ENCODE measurements at regions not wholly inside any gene's neighbourhood (a gene's known extent, or its start where the extent isn't known, plus 50 kb on each side); places are given as distances from the start of the nearest gene placed in this dataset.
"Not testable (repeated sequence)": the region's sequence is repeated elsewhere in the genome, so short reads cannot be mapped to it uniquely, and the experiment has no call there.

DNA sequence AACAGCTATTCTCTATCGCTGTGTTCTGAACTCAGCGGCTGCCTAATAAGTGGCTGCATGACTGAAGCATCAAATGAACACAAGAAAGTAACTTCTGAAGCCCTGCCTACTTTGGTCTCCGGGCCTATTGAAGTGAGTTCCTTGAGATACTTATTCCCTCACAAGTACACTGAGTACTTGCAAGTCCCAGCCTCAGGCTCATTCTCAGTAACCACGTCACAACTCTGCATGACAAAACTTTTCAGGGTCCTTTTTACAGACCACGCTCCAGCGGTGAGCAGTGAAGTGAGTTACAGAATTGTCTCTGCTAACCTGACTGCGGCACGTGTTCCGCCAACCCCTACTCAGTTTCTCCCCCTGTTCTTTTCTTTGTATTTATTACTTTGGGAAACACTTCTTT, 1342.7 kb upstream of the ADGRL4 start:
- Histone ChIP-seq H3K27ac (ENCODE audit: low read depth, low read length) (no peak overlapping the region), H3K36me3 (ENCODE audit: insufficient read depth, low read length) (no peaks in the 10 kb centered on the region), H3K4me1 (ENCODE audit: insufficient read depth, low read length) (no peaks in the 10 kb centered on the region), H3K9me3 (ENCODE audit: low read length) (no peaks in the 10 kb centered on the region), H3K27me3 (ENCODE audit: insufficient read depth, low read length, poor library complexity, severe bottlenecking) (no peaks in the 10 kb centered on the region), H3K4me3 (ENCODE audit: low read length) (no peak overlapping the region)
- Mint-ChIP-seq H3K27me3 (no peaks in the 10 kb centered on the region), H3K4me3 (no peak overlapping the region), H3K9me3 (peaks cover 4 to 27% (median 9%) of the 10 kb centered on the region in 5 donors), H3K27ac (no peak overlapping the region), H3K4me1 (no peaks in the 10 kb centered on the region), H3K36me3 (no peaks in the 10 kb centered on the region)
- no peak for DNase-seq
- ChIA-PET POLR2A (no interaction called here), CTCF (no interaction called here)

DNA sequence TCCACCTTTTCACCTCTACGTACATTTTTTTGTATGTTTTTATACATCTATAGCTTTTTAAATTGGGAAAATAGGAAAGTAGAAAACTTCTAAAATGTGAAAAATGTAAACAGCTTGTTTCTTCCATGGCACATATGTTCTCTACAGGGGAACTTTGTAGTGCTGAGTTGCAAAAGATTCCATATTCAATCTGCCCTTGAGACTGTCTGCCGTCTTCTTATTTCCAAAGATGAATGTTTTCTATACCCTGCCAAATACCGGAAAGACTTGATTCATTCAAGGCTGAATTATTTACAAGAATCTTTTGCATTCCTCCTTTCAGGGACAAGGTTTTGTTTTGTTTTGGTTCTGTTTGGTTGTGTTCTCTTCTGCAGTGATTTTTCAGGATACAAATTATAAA, 1334.5 kb upstream of the ADGRL4 start:
- Histone ChIP-seq H3K27me3 (ENCODE audit: insufficient read depth, low read length, poor library complexity, severe bottlenecking) (no peaks in the 10 kb centered on the region), H3K27ac (ENCODE audit: low read depth, low read length) (no peak overlapping the region), H3K9me3 (ENCODE audit: low read length) (no peaks in the 10 kb centered on the region), H3K4me1 (ENCODE audit: insufficient read depth, low read length) (no peaks in the 10 kb centered on the region), H3K36me3 (ENCODE audit: insufficient read depth, low read length) (no peaks in the 10 kb centered on the region), H3K4me3 (ENCODE audit: low read length) (no peak overlapping the region)
- Mint-ChIP-seq H3K27ac (no peak overlapping the region), H3K4me1 (no peaks in the 10 kb centered on the region), H3K27me3 (no peaks in the 10 kb centered on the region), H3K9me3 (peaks cover 10 to 27% (median 22%) of the 10 kb centered on the region in 5 donors), H3K4me3 (no peak overlapping the region), H3K36me3 (no peaks in the 10 kb centered on the region)
- POLR2A ChIA-PET: no interaction called here
- no peak for DNase-seq
- CTCF ChIA-PET: no interaction called here

DNA sequence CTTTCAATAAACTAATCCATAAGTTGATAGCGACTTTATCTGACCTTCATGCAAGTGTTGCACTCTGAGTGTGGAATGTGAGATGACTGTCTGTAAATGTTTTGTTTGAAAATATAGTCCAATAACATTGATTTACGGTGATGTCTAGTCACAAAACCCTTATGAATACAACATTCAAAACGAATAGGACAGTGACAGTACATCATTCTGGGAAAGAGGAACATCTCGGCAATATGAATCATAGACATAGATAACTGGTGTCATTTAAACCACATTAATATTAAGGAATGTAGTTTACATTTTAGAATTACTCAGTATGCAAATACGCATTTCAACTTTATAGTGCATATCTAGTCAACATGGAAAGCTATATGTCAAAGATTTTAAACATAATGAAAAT, 1311.6 kb upstream of the ADGRL4 start:
- Mint-ChIP-seq H3K4me1 (no peaks in the 10 kb centered on the region), H3K36me3 (no peaks in the 10 kb centered on the region), H3K4me3 (no peak overlapping the region), H3K9me3 (peaks cover 3 to 29% (median 8%) of the 10 kb centered on the region in 5 donors), H3K27ac (no peak overlapping the region), H3K27me3 (no peaks in the 10 kb centered on the region)
- ChIA-PET POLR2A (no interaction called here), CTCF (no interaction called here)
- H3K27ac ChIP-seq (ENCODE audit: low read depth, low read length): no peak overlapping the region
- no peaks in the 10 kb centered on the region for H3K36me3 ChIP-seq (ENCODE audit: insufficient read depth, low read length)
- H3K4me3 ChIP-seq (ENCODE audit: low read length): no peak overlapping the region
- no peaks in the 10 kb centered on the region for H3K4me1 ChIP-seq (ENCODE audit: insufficient read depth, low read length)
- no peaks in the 10 kb centered on the region for H3K27me3 ChIP-seq (ENCODE audit: insufficient read depth, low read length, poor library complexity, severe bottlenecking)
- no peaks in the 10 kb centered on the region for H3K9me3 ChIP-seq (ENCODE audit: low read length)
- DNase-seq: no peak

DNA sequence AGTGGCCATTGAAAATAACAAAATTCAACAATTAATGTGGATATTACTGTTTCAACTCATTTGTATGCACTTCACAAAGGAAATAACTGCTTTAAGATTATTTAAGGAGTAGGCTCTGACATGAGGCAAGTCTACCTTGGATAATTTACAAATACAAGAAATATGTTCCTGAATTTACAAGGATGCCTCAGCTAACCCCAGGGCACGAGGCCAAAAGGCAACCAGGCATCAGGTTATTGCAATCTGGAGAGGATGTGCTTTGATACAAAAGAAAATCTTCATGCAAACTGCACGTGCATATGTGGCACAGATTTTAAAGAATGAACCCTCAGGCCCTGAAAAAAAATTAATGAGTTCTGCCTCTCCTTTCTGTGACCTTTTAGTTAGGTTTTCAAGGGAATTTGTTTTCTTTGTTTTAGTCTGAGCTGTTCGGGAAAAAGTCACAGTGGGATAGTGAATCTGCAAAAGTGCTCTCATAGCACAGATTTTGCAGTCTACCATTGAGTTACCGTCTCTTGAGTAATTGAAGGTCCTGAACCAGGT, 1304.2 kb upstream of the ADGRL4 start:
- Mint-ChIP-seq H3K4me1 (no peaks in the 10 kb centered on the region), H3K27me3 (no peaks in the 10 kb centered on the region), H3K27ac (no peak overlapping the region), H3K9me3 (peaks cover 7 to 39% (median 12%) of the 10 kb centered on the region in 5 donors), H3K36me3 (no peaks in the 10 kb centered on the region), H3K4me3 (no peak overlapping the region)
- Histone ChIP-seq H3K27me3 (ENCODE audit: insufficient read depth, low read length, poor library complexity, severe bottlenecking) (no peaks in the 10 kb centered on the region), H3K4me3 (ENCODE audit: low read length) (no peak overlapping the region), H3K4me1 (ENCODE audit: insufficient read depth, low read length) (no peaks in the 10 kb centered on the region), H3K36me3 (ENCODE audit: insufficient read depth, low read length) (no peaks in the 10 kb centered on the region), H3K9me3 (ENCODE audit: low read length) (no peaks in the 10 kb centered on the region), H3K27ac (ENCODE audit: low read depth, low read length) (no peak overlapping the region)
- no peak for DNase-seq
- POLR2A ChIA-PET: no interaction called here
- CTCF ChIA-PET: no interaction called here

DNA sequence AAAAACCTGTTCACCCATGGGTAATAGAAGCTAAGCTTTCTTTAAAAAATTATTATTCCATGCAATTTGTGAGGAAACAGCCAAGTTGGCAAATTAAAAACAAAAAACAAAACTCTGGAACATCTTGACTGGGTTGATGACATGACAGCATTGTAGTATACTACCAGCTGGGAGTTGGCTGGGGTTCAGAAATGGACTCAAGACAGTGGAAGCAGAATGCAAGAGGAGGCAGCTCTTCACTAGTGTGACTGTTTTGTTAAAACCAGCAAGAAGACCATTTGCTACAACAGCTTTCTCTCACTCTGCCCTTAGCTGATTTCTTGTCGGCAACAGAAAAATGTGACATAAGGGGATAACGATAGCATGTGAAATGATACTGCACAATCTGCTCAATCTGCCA, 1298.9 kb upstream of the ADGRL4 start:
- Mint-ChIP-seq H3K4me1 (no peaks in the 10 kb centered on the region), H3K27me3 (no peaks in the 10 kb centered on the region), H3K36me3 (no peaks in the 10 kb centered on the region), H3K4me3 (no peak overlapping the region), H3K27ac (no peak overlapping the region), H3K9me3 (peaks cover 5 to 45% (median 10%) of the 10 kb centered on the region in 5 donors)
- CTCF ChIA-PET: no interaction called here
- Histone ChIP-seq H3K36me3 (ENCODE audit: insufficient read depth, low read length) (no peaks in the 10 kb centered on the region), H3K4me1 (ENCODE audit: insufficient read depth, low read length) (no peaks in the 10 kb centered on the region), H3K27ac (ENCODE audit: low read depth, low read length) (no peak overlapping the region), H3K27me3 (ENCODE audit: insufficient read depth, low read length, poor library complexity, severe bottlenecking) (no peaks in the 10 kb centered on the region), H3K4me3 (ENCODE audit: low read length) (no peak overlapping the region), H3K9me3 (ENCODE audit: low read length) (no peaks in the 10 kb centered on the region)
- DNase-seq: no peak
- POLR2A ChIA-PET: no interaction called here

DNA sequence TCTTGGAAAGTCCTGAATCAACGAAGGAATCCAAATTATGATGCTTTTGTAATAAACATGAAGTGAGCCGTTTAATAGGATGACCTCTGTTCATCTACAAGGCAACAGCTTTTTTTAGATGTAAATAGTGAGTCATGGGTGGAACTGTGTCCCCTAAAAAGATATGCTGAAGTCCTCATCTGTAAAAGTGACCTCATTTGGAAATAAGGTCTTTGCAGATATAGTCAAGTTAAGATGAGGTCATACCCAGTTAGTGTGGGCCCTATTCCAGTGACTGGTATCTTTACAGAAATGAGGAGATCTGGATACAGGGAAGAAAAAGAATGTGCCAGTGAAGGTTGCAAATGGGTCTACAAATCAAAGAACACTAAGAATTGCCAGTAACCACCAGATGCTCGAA, 1287.3 kb upstream of the ADGRL4 start:
- no peaks in the 10 kb centered on the region for H3K36me3 Mint-ChIP-seq
- no peaks in the 10 kb centered on the region for H3K4me1 Mint-ChIP-seq
- no peak for DNase-seq
- H3K27me3 Mint-ChIP-seq: no peaks in the 10 kb centered on the region
- CTCF ChIA-PET: no interaction called here
- H3K27ac Mint-ChIP-seq: no peak overlapping the region
- H3K4me3 Mint-ChIP-seq: no peak overlapping the region
- POLR2A ChIA-PET: no interaction called here
- H3K9me3 Mint-ChIP-seq: peaks cover 4 to 40% (median 11%) of the 10 kb centered on the region in 5 donors
- Histone ChIP-seq H3K27ac (ENCODE audit: low read depth, low read length) (no peak overlapping the region), H3K36me3 (ENCODE audit: insufficient read depth, low read length) (no peaks in the 10 kb centered on the region), H3K9me3 (ENCODE audit: low read length) (no peaks in the 10 kb centered on the region), H3K27me3 (ENCODE audit: insufficient read depth, low read length, poor library complexity, severe bottlenecking) (no peaks in the 10 kb centered on the region), H3K4me3 (ENCODE audit: low read length) (no peak overlapping the region), H3K4me1 (ENCODE audit: insufficient read depth, low read length) (no peaks in the 10 kb centered on the region)

DNA sequence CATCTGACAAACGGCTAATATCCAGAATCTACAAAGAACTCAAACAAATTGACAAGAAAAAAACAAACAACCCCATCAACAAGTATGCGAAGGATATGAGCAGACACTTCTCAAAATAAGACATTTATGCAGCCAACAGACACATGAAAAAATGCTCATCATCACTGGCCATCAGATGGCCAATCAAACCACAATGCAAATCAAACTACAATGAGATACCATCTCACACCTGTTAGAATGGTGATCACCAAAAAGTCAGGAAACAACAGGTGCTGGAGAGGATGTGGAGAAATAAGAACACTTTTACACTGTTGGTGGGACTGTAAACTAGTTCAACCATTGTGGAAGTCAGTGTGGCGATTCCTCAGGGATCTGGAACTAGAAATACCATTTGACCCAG, 1282.2 kb upstream of the ADGRL4 start:
- H3K27ac ChIP-seq (ENCODE audit: low read depth, low read length); POLR2A ChIA-PET; CTCF ChIA-PET; H3K27me3 ChIP-seq (ENCODE audit: insufficient read depth, low read length, poor library complexity, severe bottlenecking); H3K36me3 Mint-ChIP-seq; H3K27ac Mint-ChIP-seq; DNase-seq; H3K4me3 ChIP-seq (ENCODE audit: low read length); H3K4me3 Mint-ChIP-seq; H3K4me1 ChIP-seq (ENCODE audit: insufficient read depth, low read length); H3K36me3 ChIP-seq (ENCODE audit: insufficient read depth, low read length); H3K9me3 ChIP-seq (ENCODE audit: low read length); H3K27me3 Mint-ChIP-seq; H3K4me1 Mint-ChIP-seq: not testable (repeated sequence)
- H3K9me3 Mint-ChIP-seq: peaks cover 3 to 26% (median 10%) of the 10 kb centered on the region in 5 donors

DNA sequence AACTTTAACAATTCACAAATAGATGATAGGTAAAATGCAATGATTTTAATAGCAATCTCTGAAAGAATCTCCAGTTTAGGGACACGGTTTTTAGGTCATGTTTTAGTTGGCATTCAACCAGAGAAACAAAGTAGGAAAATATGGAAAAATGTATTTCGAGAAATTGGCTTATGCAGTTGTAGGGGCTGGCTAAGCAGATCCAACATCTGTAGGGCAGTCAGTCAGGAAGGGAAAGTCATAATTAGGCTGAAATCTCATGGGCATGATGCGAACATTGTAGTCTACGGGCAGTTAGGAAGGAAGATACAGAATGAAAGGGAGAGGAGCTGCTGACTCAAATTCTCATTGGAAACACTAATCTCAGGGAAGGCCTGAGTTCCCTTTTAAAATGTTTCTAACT, 1276.0 kb upstream of the ADGRL4 start:
- H3K27ac Mint-ChIP-seq: no peak overlapping the region
- no peak for DNase-seq
- Histone ChIP-seq H3K4me3 (ENCODE audit: low read length) (no peak overlapping the region), H3K36me3 (ENCODE audit: insufficient read depth, low read length) (no peaks in the 10 kb centered on the region), H3K27me3 (ENCODE audit: insufficient read depth, low read length, poor library complexity, severe bottlenecking) (no peaks in the 10 kb centered on the region), H3K27ac (ENCODE audit: low read depth, low read length) (no peak overlapping the region), H3K9me3 (ENCODE audit: low read length) (no peaks in the 10 kb centered on the region), H3K4me1 (ENCODE audit: insufficient read depth, low read length) (no peaks in the 10 kb centered on the region)
- H3K36me3 Mint-ChIP-seq: peaks cover 0 to 1% (median 0%) of the 10 kb centered on the region in 3 donors
- H3K27me3 Mint-ChIP-seq: no peaks in the 10 kb centered on the region
- ChIA-PET POLR2A (no interaction called here), CTCF (no interaction called here)
- peaks cover 3 to 36% (median 20%) of the 10 kb centered on the region in 5 donors for H3K9me3 Mint-ChIP-seq
- H3K4me1 Mint-ChIP-seq: no peaks in the 10 kb centered on the region
- no peak overlapping the region for H3K4me3 Mint-ChIP-seq

DNA sequence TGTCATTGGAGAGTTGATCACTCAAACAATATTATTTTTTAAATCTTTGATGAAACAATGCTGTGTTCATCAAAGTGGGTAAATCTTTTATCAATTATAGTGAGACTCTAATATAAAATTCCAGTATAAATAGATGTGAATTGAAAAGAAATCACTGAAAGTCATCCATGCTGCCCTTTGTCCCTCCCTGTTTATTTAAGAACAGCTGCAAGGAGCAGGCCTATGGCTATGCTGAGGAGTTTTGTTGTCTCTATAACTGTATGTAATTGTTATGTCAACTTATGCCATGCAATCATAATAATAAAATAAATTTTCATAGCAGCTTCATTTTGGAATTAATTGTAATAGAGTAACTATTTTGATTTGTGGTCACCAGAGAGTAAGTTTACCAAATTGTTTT, 1272.4 kb upstream of the ADGRL4 start:
- peaks cover 0 to 1% (median 0%) of the 10 kb centered on the region in 3 donors for H3K36me3 Mint-ChIP-seq
- POLR2A ChIA-PET: no interaction called here

More for the DNA sequence above, 1272.4 kb upstream of the ADGRL4 start:
- Mint-ChIP-seq H3K27ac (no peak overlapping the region), H3K4me3 (no peak overlapping the region), H3K27me3 (no peaks in the 10 kb centered on the region), H3K9me3 (peaks cover 5 to 28% (median 9%) of the 10 kb centered on the region in 5 donors), H3K4me1 (no peaks in the 10 kb centered on the region)
- Histone ChIP-seq H3K27ac (ENCODE audit: low read depth, low read length) (no peak overlapping the region), H3K4me3 (ENCODE audit: low read length) (no peak overlapping the region), H3K27me3 (ENCODE audit: insufficient read depth, low read length, poor library complexity, severe bottlenecking) (no peaks in the 10 kb centered on the region), H3K9me3 (ENCODE audit: low read length) (no peaks in the 10 kb centered on the region), H3K36me3 (ENCODE audit: insufficient read depth, low read length) (no peaks in the 10 kb centered on the region), H3K4me1 (ENCODE audit: insufficient read depth, low read length) (no peaks in the 10 kb centered on the region)
- CTCF ChIA-PET: no interaction called here
- DNase-seq: no peak
